Hindlimb muscle (tissue), 1 donor: ENCODE measurements at regions not wholly inside any gene's neighbourhood (a gene's known extent, or its start where the extent isn't known, plus 50 kb on each side); places are given as distances from the start of the nearest gene placed in this dataset.
A peak's percentile ranks its signal among the peaks of the same experiment; 100 is the strongest.

Experiments used
- DNase-seq: peaks from one replicate; pipeline ENCODE4 v3.0.0-alpha.2; 2013

DNA sequence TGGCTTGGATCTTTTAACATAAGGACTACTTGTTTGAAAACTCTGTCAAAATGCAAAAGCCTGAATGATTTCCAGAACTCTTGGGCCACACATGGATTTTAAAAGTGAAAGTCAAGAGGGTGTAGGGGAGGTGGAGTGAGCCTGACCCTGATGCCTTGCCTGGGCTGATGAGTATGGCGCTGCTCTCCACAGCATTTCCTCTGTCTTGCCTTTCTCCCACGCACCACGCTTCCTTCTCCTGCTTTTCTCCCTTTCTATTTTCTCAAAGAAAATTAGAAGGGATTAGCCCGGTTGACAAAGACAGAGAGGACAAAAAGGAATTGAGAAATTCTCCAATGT is 207.0 kb upstream of the CCDC68 start:
- DNase-seq = no peak

DNA sequence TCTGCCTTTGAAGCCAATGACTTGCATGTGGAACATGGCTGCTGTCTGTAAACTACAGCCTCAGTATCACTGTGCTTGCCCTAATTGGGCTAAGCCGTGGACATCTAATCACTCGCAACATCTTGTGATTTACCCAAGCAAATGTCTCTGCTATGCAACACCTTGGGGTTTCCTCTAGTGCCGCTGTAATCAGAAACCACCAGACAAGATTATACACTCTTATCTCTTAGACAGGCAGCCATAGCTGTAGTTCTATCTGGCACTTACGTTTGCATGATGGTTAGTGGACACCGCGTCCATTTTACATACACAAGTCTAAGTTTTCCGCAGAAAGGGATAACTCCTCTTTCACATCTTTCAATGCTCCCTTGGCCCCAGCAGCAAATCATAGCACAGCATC is 204.3 kb upstream of the CCDC68 start:
- no peak for DNase-seq

DNA sequence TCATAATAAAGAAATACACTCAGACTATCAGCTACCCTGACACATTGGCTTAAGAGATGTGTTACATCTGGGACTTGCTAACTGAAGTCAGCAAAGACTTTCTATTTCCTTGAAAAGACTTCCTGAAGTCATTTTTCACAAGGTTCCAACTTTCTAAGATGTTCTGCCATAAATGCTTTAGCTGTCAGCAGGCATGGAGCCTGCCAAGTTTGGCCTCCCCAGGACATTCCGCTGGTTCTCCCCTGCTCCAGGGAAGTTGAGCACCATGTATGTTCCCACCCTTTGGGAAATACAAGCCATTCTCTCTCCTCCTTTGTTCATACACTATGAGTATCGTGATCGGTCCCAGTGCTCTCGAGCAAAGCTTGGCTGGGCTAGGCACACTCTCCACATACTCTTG is 202.7 kb upstream of the CCDC68 start:
- no peak for DNase-seq

DNA sequence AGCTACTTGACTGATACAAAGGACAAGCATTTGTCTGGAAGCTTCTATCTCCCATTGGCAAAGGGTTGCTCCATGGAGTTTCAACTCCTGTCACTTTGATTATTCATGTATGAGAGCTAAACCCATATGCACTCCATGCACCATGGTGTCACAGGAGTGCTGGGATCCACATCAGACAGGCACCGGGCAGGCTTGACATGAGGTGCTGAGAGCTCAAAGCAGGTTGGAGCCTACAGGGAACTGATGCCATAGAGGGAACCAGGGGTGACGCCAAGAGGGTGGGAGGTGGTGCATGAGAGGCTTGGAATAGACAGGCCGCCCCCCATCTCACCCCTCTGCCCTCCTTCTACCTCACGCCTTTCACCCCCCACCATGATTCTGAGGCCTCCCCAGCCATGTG is 199.8 kb upstream of the CCDC68 start:
- DNase-seq = no peak

DNA sequence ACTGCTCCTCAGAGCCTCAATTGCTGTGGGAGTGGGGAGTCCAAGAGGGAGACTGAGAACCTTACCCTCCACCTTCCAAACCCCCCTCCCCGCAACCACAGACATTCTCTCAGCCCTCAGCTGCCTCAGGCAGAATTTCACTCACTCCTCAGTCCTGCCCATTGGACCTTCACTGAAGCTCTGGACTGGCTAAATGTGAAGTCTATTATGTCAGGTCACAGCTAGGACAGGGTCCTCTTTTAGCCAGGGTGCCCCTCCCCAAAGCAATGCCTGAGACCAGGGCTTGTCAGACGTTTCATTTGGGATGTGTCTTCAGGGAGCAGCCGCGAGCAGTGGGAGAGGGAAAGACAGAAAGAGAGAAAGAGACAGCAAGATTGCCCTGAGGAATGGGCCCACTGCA is 199.3 kb upstream of the CCDC68 start:
- DNase-seq = no peak

DNA sequence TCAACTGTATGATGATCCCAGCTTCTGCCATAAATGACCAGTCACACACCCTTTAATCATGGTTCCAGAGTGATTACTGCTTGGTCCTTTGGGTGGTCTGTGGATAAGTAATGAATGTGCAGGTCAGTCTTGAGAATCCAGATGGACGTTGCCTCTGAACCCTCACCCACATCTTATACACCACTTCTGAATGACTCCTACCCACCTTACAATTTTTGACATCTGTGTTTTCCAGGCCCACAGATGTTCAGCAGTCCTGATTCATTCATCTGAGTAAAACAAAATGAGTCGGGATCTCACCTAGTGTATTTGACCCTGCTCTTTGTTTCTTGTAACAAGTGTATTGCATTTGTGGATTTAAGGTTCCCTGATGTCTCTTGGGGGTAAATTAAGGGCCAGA is 194.1 kb upstream of the CCDC68 start:
- DNase-seq = no peak

DNA sequence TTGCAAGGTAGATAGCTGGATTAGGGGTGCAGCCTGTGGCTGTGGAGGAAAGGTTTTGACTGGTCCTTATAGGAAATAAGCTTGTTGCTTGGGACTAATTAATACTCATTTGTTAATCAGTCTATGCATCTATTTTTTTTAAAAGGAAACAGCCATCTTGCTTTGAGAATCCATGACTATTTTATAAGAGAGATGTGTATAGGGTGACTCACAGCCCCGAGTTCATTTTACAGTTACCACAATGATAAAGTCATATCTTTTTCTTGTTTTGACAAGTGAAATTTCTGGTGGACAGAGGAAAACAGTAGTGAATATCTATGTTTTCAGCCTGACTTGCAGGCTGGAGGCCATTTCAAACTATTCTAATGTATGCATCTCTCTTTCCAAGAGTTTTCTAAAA is 193.5 kb upstream of the CCDC68 start:
- no peak for DNase-seq

DNA sequence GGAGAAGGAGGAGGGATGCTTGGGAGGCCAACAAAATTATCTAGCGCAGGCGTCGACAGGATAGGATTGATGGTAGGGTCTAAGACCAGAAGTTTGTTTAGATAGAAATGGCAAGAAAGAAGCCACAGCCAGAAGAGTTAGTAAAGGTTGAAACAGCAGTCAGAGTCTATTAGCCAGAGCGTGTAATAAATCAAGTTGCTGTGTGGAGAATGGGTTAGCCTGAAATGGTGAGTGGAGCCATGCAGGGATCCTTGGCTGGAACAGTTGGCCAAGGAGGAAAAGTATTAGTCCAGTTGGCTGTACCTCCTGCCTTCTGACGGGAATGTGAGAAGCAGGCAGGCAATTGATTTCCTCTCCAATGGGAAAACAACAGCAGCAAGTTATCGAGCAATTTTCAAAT is 190.7 kb upstream of the CCDC68 start:
- DNase-seq = peak; percentile 38

DNA sequence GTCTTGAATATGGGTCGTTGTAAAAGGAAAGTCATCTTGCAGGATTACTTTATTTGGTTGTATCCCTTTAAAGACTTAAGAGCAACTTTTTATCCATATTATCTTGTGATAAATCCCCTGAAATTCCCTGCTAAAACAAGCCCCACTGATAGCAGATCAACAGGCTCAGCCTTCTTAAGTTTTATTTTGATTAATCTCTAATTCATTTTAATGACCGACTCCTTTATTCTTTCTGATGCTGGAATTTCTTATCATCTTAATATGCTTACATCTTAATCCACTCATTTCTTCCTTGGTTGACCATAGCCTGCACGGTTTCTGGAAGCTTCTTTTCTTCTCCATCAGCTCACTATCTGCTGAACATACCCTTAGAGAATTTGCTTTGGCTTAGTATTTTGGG is 188.5 kb upstream of the CCDC68 start:
- no peak for DNase-seq

DNA sequence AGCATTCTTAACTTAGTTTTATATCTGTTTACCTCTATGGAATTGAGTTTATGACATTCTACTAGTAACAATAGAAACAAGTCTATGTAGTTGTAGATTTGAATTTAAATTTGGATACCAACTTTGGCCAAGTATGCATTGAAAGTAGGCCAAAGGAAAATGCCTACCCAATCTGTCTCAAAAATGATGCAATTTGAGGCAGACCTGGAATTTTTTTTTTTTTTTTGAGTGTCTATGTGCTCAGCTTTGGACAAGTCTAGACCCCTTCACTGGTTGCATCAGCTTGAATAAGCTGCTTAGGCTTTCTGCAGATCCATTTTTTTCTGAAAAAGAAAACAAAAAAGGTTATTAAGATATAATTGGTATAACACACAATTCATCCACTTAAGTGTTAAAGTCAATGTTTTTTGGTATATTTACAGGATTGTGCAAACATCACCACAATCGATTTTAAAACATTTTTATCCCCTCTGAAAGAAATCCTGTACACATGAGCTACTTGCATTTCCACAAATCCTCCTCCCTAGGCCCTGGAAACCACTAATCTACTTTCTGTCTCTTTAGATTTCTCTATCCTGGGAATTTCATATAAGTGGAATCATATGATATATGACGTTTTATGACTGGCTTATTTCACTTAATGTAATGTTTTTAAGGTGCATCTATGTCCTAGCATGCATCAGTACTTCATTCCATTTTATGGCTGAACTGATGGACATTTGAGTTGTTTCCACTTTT is 185.1 kb upstream of the CCDC68 start:
- DNase-seq = no peak

DNA sequence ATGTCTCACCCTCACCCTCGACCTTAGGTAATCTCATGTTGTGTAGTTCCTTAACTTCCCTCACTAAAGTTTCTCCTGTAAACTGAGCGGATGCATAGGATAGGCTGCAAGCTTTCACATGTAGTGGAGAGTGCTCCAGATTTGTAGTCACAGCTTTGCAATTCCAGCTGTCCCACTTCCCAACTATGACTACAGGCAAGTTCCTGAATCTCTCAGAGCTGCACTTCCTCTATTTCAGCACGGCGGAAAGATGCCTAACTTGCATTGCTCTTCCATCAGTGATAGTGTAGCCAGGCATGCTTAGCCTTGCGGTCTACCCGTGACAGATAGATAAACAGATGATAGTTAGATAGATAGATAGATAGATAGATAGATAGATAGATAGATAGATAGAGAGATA is 183.1 kb upstream of the CCDC68 start:
- no peak for DNase-seq

DNA sequence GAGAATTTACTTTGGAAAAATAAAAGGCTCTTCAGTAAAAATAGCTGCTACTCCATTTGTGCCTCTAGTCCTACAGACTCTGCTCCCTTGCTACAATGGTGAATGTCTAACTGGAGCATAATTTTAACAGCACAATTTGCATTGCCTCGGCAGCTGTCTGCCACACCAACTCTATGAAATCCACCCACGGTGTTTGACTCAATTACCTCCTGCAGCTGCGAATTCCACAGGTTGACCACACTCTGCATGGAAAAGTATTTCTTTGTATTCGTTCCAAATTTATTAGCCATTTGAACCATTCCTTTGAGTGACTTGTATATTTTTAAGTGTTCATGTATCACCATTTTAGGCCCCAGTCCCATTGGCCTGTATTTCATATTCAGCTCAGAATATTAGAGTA is 182.1 kb upstream of the CCDC68 start:
- no peak for DNase-seq

DNA sequence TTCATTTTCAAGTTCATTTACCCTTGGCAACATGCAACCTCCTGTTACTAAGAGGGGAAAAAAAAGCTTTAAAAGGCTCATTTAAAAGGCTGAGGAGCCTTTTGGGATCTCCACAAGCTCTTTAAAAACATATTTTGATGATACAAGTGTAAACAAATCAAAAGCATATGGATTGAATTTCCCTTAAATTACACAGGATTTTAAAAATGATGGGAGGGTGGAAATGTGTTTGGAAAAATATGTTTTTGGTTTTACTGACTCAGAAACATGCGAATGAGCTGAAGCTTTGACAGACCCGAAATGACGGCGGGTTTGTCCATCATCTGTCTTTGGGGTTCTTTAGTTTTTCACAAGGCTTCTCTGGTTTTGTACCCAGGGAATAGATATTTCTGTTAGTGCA is 180.6 kb upstream of the CCDC68 start:
- no peak for DNase-seq

DNA sequence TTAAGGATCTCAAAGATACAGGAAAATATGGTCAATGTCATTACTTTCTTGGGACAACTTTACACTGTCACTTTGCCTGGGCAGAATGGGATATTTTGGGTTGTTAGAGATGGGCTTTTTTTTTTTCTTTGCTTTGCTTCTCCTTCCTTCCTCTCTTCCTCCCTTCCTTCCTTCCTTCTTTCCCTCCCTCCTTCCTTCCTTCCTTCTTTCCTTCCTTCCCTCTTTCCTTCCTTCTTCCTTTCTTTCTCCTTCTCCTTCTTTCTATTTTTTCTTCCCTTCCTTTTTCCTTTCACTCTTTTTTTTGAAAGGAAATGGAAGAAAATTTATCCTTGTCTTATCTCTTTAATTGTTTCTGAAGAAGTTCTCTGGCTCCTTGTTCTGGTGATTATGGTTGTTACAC is 180.0 kb upstream of the CCDC68 start:
- DNase-seq = no peak

DNA sequence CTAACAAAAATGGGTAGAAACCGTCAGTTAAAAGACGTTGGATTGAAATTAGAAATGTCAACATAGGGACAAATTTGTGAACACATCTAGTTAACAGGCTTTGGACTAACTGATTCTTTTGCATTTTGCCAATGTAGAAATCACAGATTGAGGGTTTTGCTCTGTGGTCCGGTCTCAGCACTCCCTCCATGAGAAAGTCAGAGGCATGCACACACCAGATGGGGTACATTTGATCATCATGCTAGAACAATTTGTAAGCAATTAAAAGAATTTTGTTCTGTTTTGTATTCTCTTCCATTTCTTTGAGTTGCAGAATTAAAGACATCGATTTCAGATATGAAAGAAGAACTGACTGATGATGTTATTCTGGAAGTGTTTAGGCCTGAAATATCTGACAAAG is 179.1 kb upstream of the CCDC68 start:
- DNase-seq = no peak

DNA sequence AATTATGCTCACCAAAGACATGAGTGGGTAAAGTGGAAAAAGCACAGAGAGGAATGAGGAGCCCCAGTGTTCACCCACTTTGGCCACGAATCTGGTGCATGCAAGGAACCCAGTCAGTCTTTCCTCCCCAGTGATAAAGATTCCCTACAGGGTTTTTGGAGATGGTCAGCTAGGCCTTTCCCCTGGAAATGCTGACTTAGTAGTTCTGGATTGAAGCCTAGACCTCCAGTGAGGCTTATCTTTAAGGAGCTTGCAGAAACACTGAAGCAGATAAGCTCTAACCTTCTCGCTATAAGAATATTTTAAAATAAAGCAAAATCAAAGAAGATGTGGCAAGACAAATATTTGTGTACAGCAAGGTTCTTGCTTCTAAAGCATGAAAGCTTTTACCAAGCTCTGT is 178.3 kb upstream of the CCDC68 start:
- DNase-seq = no peak

DNA sequence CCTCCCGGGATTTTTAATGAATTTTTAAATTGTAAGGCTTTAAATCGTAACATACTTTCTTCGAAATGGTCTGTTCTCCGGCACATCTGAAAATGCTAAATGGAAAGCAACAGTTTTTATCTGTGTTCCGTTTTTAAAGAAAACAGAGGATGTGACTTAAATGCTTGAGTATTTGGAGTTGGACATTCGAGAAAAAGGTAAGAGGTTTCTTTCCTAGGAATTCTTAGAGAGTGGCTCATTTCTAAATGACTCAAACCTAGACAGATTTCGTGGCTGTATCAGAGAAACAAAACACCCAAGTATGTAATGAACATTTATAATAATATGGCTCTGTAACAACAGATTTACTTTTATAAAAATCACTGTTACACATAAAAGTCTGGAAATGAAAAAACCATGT is 177.6 kb upstream of the CCDC68 start:
- DNase-seq = no peak

DNA sequence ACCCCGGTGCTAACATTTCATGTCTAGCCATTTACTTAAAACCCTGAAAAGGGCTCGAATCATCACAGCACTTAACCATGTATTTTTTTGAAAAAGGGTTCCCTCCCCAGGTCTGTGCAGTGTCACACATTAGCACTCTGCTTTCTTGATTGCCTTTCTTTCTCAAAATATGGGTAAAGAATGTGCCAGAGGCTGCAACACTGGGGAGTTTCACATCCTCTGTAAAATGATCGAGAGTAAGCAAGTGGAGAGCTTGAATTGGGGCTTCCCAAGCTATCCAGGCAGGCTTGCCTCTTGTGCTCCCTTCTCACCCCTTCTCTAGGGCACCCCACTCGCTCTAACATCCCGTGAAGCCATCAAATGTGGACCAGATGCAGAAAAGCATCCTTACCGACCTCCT is 177.0 kb upstream of the CCDC68 start:
- DNase-seq = no peak

DNA sequence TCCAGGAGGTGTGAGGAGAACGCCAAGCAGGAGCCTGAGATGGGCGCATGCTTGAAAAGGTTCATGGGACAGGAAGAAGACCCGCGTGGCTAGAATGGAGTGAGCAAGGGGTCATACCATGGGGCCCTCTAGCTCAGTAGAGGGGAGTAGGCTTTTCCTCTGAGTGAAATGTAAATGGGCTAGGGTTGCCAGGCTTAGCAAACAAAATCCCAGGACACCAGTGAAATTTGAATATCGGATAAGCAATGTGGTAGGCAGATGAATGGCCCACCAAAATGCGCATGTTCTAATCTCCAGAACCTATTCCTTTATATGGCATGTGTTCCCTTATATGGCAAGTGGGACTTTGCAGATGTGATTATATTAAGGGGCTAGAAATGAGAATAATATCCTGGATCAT is 174.1 kb upstream of the CCDC68 start:
- no peak for DNase-seq

DNA sequence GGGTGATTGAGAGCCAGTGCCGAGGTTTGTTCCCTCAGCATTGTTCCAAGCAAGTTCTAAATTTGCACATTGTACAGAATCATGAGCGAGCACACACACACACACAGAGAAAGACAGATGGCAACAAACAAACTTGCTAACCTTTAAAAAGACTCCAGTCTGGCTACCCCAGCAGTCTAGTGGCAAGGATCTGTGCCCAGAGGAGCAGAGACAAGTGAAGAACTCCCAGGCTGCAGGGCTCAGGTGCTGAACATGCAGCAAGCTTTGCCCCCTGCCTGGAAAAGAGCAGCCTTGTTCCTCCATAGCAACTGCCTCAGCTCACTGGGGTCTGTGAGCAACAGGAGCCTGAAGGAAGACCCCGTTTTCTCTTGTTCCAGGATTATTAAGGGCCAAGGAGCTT is 169.2 kb upstream of the CCDC68 start:
- DNase-seq = no peak

DNA sequence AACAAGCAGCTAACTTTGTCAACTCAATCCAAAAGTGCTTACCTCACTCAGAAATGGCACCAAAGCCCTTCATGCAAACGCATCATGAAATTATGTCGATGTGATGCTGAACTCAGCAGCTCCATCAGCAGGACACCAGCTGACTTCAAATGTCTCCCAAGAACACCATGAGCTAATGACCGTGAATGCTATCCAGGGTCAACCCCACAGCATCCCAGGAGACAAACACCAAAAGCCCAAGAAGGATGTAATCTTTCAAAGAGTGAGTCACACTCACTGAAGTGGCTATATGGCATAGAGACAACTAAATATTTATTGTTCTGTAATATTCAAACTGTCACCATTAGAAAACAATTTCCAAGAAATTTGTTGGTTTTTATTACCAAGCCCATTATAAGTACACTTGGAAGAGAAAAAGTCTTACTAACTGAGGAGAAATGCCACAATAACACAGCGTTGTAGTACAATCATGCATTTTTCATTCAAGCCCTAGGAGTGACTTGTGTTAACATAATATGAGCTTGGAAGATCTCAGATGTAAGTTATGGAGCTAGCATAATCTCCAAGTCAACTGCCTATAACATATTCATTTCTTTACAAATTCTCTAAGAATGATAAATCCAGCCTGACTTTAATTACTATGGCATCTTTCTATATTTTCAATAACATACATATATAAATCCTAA is 165.0 kb upstream of the CCDC68 start:
- no peak for DNase-seq

DNA sequence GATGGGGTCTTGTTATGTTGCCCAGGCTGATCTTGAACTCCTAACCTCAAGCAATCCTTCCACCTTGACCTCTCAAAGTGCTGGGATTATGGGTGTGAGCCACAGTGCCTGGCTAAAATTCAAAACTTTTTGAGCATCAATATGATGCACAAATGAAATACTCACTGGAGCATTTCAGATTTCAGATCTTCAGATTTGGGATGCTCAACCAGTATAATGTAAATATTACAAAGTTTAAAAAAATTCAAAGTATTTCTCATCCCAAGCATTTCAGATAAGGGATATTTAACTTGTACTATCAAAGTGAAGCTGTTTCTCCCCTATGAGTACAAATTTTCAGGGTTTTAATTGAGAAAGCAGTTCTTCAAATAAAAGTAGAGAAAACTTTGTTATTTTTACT is 164.1 kb upstream of the CCDC68 start:
- DNase-seq = no peak

DNA sequence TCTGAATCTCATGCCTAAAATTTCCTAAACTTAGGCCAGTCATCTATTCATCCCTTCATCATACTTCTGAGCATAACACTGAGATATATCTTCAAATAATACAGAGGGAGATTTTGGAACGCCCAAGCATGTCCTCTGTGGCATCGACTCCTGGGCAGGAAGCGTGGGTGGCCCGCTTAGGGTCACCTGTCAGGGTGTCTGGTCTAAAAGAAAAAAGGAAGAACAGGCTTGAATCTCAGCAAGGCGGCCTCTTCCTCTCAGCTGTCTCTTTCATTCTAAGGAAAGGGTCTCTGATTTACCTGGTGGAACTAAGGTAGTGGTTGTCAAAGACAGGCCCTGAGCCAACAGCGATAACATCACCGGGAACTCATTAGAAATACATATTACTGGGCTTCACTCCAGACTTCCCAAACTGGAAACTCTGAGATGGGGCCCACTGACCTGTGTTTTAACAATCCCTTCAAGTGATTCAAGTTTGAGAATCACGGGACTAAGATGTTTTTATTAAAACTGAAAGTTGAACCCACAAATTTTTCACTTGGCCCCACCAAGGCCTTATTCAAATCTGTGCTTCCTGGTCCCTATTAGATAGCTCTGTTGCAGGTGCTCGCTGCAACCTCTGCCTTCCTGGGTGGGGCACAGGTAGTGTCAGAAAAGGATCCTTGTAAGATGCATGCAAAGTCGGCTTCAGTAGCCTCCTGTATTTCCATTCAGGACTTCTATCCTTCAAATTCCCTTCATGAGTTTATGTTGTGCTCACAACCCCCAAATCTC is 162.3 kb upstream of the CCDC68 start:
- no peak for DNase-seq

DNA sequence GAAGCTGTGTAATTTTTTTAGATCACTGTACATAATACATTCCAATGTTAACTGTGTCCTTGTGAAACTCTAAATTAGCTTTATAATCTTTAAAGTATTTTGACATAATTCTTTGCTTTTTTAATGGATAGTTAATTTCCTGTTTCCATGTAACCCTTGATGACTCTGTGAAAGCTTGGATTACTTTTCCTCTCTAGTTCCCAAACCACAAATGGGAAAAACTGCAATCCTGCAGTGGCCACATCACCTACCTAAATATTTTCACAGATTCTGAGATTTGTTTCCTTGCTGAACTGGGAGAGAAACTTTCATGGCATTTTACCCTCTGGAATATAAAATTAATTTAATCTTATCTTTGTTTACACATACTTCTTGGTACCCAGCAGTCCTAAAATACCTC is 161.6 kb upstream of the CCDC68 start:
- DNase-seq = no peak
